ENCODE measurements at regions not wholly inside any gene's neighbourhood (a gene's known extent, or its start where the extent isn't known, plus 50 kb on each side); places are given as distances from the start of the nearest gene placed in this dataset.

GRCh38 chr12:90257927-90258624 is 549.4 kb upstream of the ATP2B1 start:
- no peak overlapping the region for H3K4me2 ChIP-seq (ENCODE audit: low read depth, low read length)
- no peaks in the 10 kb centered on the region for H3K9me3 ChIP-seq (replicated peaks; ENCODE audit: insufficient read depth, low read length)
- H3K27me3 ChIP-seq (replicated peaks; ENCODE audit: insufficient read depth, low read length), result no peaks in the 10 kb centered on the region
- H3K27ac ChIP-seq (ENCODE audit: low read length), result no peak overlapping the region
- no peaks in the 10 kb centered on the region for H3K79me2 ChIP-seq (ENCODE audit: low read length)
- no peaks in the 10 kb centered on the region for H4K20me1 ChIP-seq (ENCODE audit: insufficient read depth, low read length)
- no peak overlapping the region for H2AFZ ChIP-seq (ENCODE audit: low read length)
- TF ChIP-seq CTCF (IDR thresholded peaks at IDR 0.05; ENCODE audit: low read length) (no peak), EZH2 (optimal IDR thresholded peaks at IDR 0.05; ENCODE audit: low read depth, low read length) (no peak), EZH2phosphoT487 (IDR thresholded peaks at IDR 0.05; ENCODE audit: low read length) (no peak)
- H3F3A ChIP-seq (ENCODE audit: insufficient read depth, low read length), result peaks cover 10% of the 10 kb centered on the region; the same call in 1 of the 2 replicates
- no peak overlapping the region for H3K4me3 ChIP-seq (ENCODE audit: low read length)
- no peaks in the 10 kb centered on the region for H3K9me2 ChIP-seq (replicated peaks; ENCODE audit: insufficient read depth, low read length)
- H3K4me1 ChIP-seq (ENCODE audit: low read length), result peaks cover 16% of the 10 kb centered on the region
- H3K9ac ChIP-seq (ENCODE audit: low read length), result no peak overlapping the region
- no peaks in the 10 kb centered on the region for H3K36me3 ChIP-seq (replicated peaks; ENCODE audit: insufficient read depth, low read length)
- no peak for DNase-seq

- H3K79me2 ChIP-seq (ENCODE audit: low read length), result no peaks in the 10 kb centered on the region
- TF ChIP-seq EZH2phosphoT487 (IDR thresholded peaks at IDR 0.05; ENCODE audit: low read length) (no peak), EZH2 (optimal IDR thresholded peaks at IDR 0.05; ENCODE audit: low read depth, low read length) (no peak), CTCF (IDR thresholded peaks at IDR 0.05; ENCODE audit: low read length) (no peak)
- no peak overlapping the region for H2AFZ ChIP-seq (ENCODE audit: low read length)
- H3K27me3 ChIP-seq (replicated peaks; ENCODE audit: insufficient read depth, low read length), result no peaks in the 10 kb centered on the region
- no peaks in the 10 kb centered on the region for H3K9me2 ChIP-seq (replicated peaks; ENCODE audit: insufficient read depth, low read length)
- no peaks in the 10 kb centered on the region for H3K9me3 ChIP-seq (replicated peaks; ENCODE audit: insufficient read depth, low read length)
- H3K4me1 ChIP-seq (ENCODE audit: low read length), result peaks cover 31% of the 10 kb centered on the region
- no peak overlapping the region for H3K4me3 ChIP-seq (ENCODE audit: low read length)
- no peaks in the 10 kb centered on the region for H4K20me1 ChIP-seq (ENCODE audit: insufficient read depth, low read length)
- no peaks in the 10 kb centered on the region for H3K36me3 ChIP-seq (replicated peaks; ENCODE audit: insufficient read depth, low read length)
- no peak for DNase-seq
- H3K27ac ChIP-seq (ENCODE audit: low read length), result no peak overlapping the region
- peaks cover 10% of the 10 kb centered on the region; the same call in 1 of the 2 replicates for H3F3A ChIP-seq (ENCODE audit: insufficient read depth, low read length)
- H3K9ac ChIP-seq (ENCODE audit: low read length), result no peak overlapping the region
- H3K4me2 ChIP-seq (ENCODE audit: low read depth, low read length), result no peak overlapping the region
Measured at GRCh38 chr12:90254796-90255195, 546.2 kb upstream of the ATP2B1 start.

GRCh38 chr12:90253674-90254181 is 545.1 kb upstream of the ATP2B1 start:
- no peaks in the 10 kb centered on the region for H3K79me2 ChIP-seq (ENCODE audit: low read length)
- peaks cover 10% of the 10 kb centered on the region; the same call in 1 of the 2 replicates for H3F3A ChIP-seq (ENCODE audit: insufficient read depth, low read length)
- DNase-seq, result peak; percentile 97
- no peaks in the 10 kb centered on the region for H3K9me2 ChIP-seq (replicated peaks; ENCODE audit: insufficient read depth, low read length)
- H3K27ac ChIP-seq (ENCODE audit: low read length), result peak overlapping the region; percentile 55
- no peaks in the 10 kb centered on the region for H4K20me1 ChIP-seq (ENCODE audit: insufficient read depth, low read length)
- H3K4me3 ChIP-seq (ENCODE audit: low read length), result no peak overlapping the region
- peak overlapping the region; percentile 71 for H3K4me2 ChIP-seq (ENCODE audit: low read depth, low read length)
- H3K27me3 ChIP-seq (replicated peaks; ENCODE audit: insufficient read depth, low read length), result no peaks in the 10 kb centered on the region
- H3K9me3 ChIP-seq (replicated peaks; ENCODE audit: insufficient read depth, low read length), result no peaks in the 10 kb centered on the region
- TF ChIP-seq EZH2phosphoT487 (IDR thresholded peaks at IDR 0.05; ENCODE audit: low read length) (no peak), CTCF (IDR thresholded peaks at IDR 0.05; ENCODE audit: low read length) (peak; percentile 73)
- H3K36me3 ChIP-seq (replicated peaks; ENCODE audit: insufficient read depth, low read length), result no peaks in the 10 kb centered on the region
- H3K9ac ChIP-seq (ENCODE audit: low read length), result no peak overlapping the region
- peak overlapping the region; percentile 47 for H2AFZ ChIP-seq (ENCODE audit: low read length)
- H3K4me1 ChIP-seq (ENCODE audit: low read length), result peaks cover 31% of the 10 kb centered on the region
